Liver (tissue), 3 donors: ENCODE measurements at regions not wholly inside any gene's neighbourhood (a gene's known extent, or its start where the extent isn't known, plus 50 kb on each side); places are given as distances from the start of the nearest gene placed in this dataset.

Experiments
- CTCF ChIP-seq: fragments of 150-350 bp; IDR thresholded peaks from 2 replicates; pipeline ENCODE4 v1.5.1; 2017; ENCODE audit warnings: improper control_type of control experiment, low read depth, low read length; ENCODE audit not compliant: missing input control
- EGR1 ChIP-seq, 2 donors: IDR thresholded peaks; 2 replicates each; pipeline ENCODE4 v1.6.1; 2016 to 2018; ENCODE audit warnings: antibody characterized with exemption in 2 of 2, low read depth in 2 of 2
- FOXA2 ChIP-seq: IDR thresholded peaks from 2 replicates; pipeline ENCODE4 v1.6.1; 2016; ENCODE audit warnings: antibody characterized with exemption
- GABPA ChIP-seq, 2 donors: IDR thresholded peaks in 1 of 2; conservative IDR thresholded peaks in 1 of 2; 2 replicates each; pipeline ENCODE4 v1.6.1; 2016; ENCODE audit warnings: antibody characterized with exemption in 2 of 2, mild to moderate bottlenecking in 1 of 2, moderate library complexity in 1 of 2
- HNF4A ChIP-seq, 2 donors: conservative IDR thresholded peaks; 2 replicates each; pipeline ENCODE4 v1.6.1; 2016; ENCODE audit warnings: antibody characterized with exemption in 2 of 2, mild to moderate bottlenecking in 2 of 2
- REST ChIP-seq: IDR thresholded peaks from 2 replicates; pipeline ENCODE4 v1.6.1; 2016; ENCODE audit warnings: antibody characterized with exemption, mild to moderate bottlenecking
- RXRA ChIP-seq, 2 donors: IDR thresholded peaks; 2 replicates each; pipeline ENCODE4 v1.6.1; 2017 to 2018; ENCODE audit warnings: antibody characterized with exemption in 2 of 2, mild to moderate bottlenecking in 1 of 2
- YY1 ChIP-seq: IDR thresholded peaks from 2 replicates; pipeline ENCODE4 v1.6.1; 2016; ENCODE audit warnings: antibody characterized with exemption, mild to moderate bottlenecking
- donor health status: healthy.
- donor health status: healthy.

GRCh38 chr3:164408326-164408725 is 670.0 kb downstream of the SI start:
- TF ChIP-seq CTCF (no peak), EGR1 (IDR thresholded peaks at IDR 0.05; ENCODE audit: low read depth in 2 of 2) (no peak), YY1 (no peak), FOXA2 (no peak), REST (no peak), HNF4A (conservative IDR thresholded peaks at IDR 0.05) (no peak), GABPA (IDR thresholded peaks at IDR 0.05 in 1 of 2, conservative IDR thresholded peaks at IDR 0.05 in 1 of 2) (no peak), RXRA (IDR thresholded peaks at IDR 0.05) (no peak)
